ENCODE measurements at regions not wholly inside any gene's neighbourhood (a gene's known extent, or its start where the extent isn't known, plus 50 kb on each side); places are given as distances from the start of the nearest gene placed in this dataset.

DNA sequence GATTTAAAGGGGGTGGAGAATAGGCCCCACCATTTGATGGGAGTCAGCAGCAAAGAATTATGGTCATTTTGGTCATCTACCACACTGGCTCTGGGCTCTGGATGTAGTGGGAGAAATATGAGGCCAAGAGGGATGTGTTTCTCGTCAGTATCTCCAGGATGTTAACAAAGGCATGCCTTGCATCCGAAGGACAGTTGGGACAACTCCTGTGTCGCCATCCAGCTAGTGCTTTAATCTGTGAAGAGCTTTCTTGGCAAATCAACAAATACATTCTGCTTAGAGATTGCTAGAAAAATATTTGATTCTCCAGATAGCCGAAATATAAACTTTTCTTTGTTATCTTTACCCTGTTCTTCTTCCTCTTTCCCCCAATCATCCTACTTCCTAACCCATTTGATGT, 287.1 kb upstream of the TNP1 start:
- in situ Hi-C loops (cut with HindIII; ENCODE audit: extremely low pct_ligation_motif_present, low pct_unique_long_range_greater_than_20kb) = loop anchor here (5.0 kb wide), 1 partner anchor 455 kb away; no protein-coding TSS in a partner anchor
- ChIA-PET POLR2A (no interaction called here), CTCF (ENCODE audit: low intra/inter-chr PET ratio, low total read pairs) (no interaction called here)
- no peak overlapping the region for H2AFZ ChIP-seq (ENCODE audit: low read length)
- ATAC-seq (no peak), FAIRE-seq (no peak), DNase-seq (ENCODE audit: low spot score) (no peak)
- WGBS (ENCODE audit: low lambda C conversion rate) = 5% methylated on average over 4 of the region's 4 CpGs
- no peak overlapping the region for H3K4me3 ChIP-seq (replicated peaks in 1 of 3; ENCODE audit: insufficient read depth in 1 of 3, low read depth in 2 of 3, low read length in 3 of 3)
- no peak overlapping the region for H3K4me2 ChIP-seq (ENCODE audit: low read depth, low read length)
- H4K20me1 ChIP-seq (ENCODE audit: insufficient read depth, low read length) = no peaks in the 10 kb centered on the region
- BruUV-seq (replicated peaks) = no TSS peak
- H3K27me3 ChIP-seq (ENCODE audit: control insufficient read depth in 1 of 2, insufficient read depth in 2 of 2, low read length in 2 of 2) = peaks cover 0 to 8% of the 10 kb centered on the region in 2 experiments; a peak in 2 of 5 replicates
- H3K79me2 ChIP-seq (ENCODE audit: insufficient read depth, low read length) = no peaks in the 10 kb centered on the region
- H3K9ac ChIP-seq (ENCODE audit: insufficient read depth, low read depth, low read length) = no peak overlapping the region
- H3K27ac ChIP-seq (ENCODE audit: extremely low read length, insufficient read depth, low read length) = no peak overlapping the region
- no peaks in the 10 kb centered on the region for H3K4me1 ChIP-seq (ENCODE audit: insufficient read depth, low read length)
- TF ChIP-seq MED1 (CRISPR knock-in tag; IDR thresholded peaks at IDR 0.05) (no peak), CENPT (CRISPR knock-in tag; IDR thresholded peaks at IDR 0.05; ENCODE audit: low read depth) (no peak), TOE1 (CRISPR knock-in tag; IDR thresholded peaks at IDR 0.05) (no peak), ZSCAN29 (CRISPR knock-in tag; conservative IDR thresholded peaks at IDR 0.05) (no peak), ZNF775 (CRISPR knock-in tag; IDR thresholded peaks at IDR 0.05; ENCODE audit: borderline replicate concordance) (no peak), BHLHE40 (IDR thresholded peaks at IDR 0.05; ENCODE audit: low read length) (no peak), ZSCAN21 (CRISPR knock-in tag; IDR thresholded peaks at IDR 0.05; ENCODE audit: borderline replicate concordance) (no peak)
- TF ChIP-seq, protein P1, sequence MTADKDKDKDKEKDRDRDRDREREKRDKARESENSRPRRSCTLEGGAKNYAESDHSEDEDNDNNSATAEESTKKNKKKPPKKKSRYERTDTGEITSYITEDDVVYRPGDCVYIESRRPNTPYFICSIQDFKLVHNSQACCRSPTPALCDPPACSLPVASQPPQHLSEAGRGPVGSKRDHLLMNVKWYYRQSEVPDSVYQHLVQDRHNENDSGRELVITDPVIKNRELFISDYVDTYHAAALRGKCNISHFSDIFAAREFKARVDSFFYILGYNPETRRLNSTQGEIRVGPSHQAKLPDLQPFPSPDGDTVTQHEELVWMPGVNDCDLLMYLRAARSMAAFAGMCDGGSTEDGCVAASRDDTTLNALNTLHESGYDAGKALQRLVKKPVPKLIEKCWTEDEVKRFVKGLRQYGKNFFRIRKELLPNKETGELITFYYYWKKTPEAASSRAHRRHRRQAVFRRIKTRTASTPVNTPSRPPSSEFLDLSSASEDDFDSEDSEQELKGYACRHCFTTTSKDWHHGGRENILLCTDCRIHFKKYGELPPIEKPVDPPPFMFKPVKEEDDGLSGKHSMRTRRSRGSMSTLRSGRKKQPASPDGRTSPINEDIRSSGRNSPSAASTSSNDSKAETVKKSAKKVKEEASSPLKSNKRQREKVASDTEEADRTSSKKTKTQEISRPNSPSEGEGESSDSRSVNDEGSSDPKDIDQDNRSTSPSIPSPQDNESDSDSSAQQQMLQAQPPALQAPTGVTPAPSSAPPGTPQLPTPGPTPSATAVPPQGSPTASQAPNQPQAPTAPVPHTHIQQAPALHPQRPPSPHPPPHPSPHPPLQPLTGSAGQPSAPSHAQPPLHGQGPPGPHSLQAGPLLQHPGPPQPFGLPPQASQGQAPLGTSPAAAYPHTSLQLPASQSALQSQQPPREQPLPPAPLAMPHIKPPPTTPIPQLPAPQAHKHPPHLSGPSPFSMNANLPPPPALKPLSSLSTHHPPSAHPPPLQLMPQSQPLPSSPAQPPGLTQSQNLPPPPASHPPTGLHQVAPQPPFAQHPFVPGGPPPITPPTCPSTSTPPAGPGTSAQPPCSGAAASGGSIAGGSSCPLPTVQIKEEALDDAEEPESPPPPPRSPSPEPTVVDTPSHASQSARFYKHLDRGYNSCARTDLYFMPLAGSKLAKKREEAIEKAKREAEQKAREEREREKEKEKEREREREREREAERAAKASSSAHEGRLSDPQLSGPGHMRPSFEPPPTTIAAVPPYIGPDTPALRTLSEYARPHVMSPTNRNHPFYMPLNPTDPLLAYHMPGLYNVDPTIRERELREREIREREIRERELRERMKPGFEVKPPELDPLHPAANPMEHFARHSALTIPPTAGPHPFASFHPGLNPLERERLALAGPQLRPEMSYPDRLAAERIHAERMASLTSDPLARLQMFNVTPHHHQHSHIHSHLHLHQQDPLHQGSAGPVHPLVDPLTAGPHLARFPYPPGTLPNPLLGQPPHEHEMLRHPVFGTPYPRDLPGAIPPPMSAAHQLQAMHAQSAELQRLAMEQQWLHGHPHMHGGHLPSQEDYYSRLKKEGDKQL (CRISPR knock-in tag; IDR thresholded peaks at IDR 0.05; ENCODE audit: low read depth) = no peak
- TF ChIP-seq, protein P2, sequence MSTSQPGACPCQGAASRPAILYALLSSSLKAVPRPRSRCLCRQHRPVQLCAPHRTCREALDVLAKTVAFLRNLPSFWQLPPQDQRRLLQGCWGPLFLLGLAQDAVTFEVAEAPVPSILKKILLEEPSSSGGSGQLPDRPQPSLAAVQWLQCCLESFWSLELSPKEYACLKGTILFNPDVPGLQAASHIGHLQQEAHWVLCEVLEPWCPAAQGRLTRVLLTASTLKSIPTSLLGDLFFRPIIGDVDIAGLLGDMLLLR (CRISPR knock-in tag; IDR thresholded peaks at IDR 0.05) = no peak
- TF ChIP-seq, protein P3, sequence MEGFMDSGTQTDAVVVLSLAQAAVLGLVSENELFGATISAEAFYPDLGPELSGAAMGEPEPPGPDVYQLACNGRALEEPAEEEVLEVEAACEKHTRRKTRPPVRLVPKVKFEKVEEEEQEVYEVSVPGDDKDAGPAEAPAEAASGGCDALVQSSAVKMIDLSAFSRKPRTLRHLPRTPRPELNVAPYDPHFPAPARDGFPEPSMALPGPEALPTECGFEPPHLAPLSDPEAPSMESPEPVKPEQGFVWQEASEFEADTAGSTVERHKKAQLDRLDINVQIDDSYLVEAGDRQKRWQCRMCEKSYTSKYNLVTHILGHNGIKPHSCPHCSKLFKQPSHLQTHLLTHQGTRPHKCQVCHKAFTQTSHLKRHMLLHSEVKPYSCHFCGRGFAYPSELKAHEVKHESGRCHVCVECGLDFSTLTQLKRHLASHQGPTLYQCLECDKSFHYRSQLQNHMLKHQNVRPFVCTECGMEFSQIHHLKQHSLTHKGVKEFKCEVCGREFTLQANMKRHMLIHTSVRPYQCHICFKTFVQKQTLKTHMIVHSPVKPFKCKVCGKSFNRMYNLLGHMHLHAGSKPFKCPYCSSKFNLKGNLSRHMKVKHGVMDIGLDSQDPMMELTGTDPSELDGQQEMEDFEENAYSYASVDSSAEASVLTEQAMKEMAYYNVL (CRISPR knock-in tag; IDR thresholded peaks at IDR 0.05; ENCODE audit: borderline replicate concordance) = no peak
- TF ChIP-seq, protein P4, sequence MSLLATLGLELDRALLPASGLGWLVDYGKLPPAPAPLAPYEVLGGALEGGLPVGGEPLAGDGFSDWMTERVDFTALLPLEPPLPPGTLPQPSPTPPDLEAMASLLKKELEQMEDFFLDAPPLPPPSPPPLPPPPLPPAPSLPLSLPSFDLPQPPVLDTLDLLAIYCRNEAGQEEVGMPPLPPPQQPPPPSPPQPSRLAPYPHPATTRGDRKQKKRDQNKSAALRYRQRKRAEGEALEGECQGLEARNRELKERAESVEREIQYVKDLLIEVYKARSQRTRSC (CRISPR knock-in tag; IDR thresholded peaks at IDR 0.05; ENCODE audit: low read depth) = no peak
- TF ChIP-seq, protein P5, sequence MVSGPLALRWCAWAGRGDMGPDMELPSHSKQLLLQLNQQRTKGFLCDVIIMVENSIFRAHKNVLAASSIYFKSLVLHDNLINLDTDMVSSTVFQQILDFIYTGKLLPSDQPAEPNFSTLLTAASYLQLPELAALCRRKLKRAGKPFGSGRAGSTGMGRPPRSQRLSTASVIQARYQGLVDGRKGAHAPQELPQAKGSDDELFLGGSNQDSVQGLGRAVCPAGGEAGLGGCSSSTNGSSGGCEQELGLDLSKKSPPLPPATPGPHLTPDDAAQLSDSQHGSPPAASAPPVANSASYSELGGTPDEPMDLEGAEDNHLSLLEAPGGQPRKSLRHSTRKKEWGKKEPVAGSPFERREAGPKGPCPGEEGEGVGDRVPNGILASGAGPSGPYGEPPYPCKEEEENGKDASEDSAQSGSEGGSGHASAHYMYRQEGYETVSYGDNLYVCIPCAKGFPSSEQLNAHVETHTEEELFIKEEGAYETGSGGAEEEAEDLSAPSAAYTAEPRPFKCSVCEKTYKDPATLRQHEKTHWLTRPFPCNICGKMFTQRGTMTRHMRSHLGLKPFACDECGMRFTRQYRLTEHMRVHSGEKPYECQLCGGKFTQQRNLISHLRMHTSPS (CRISPR knock-in tag; IDR thresholded peaks at IDR 0.05; ENCODE audit: low read depth) = no peak
- H3K36me3 ChIP-seq (replicated peaks in 1 of 2; ENCODE audit: control insufficient read depth in 1 of 2, insufficient read depth in 2 of 2, low read length in 2 of 2) = no peaks in the 10 kb centered on the region
- intact Hi-C loops (cut with micrococcal nuclease; ENCODE audit: unreplicated experiment) = loop anchor here (10.0 kb wide), 1 partner anchor 568 kb away; no protein-coding TSS in a partner anchor
- H3K9me3 ChIP-seq (ENCODE audit: low read length) = no peaks in the 10 kb centered on the region
